ENCODE measurements at regions not wholly inside any gene's neighbourhood (a gene's known extent, or its start where the extent isn't known, plus 50 kb on each side); places are given as distances from the start of the nearest gene placed in this dataset.

GRCh38 chr7:90111-91063 lies 102.0 kb upstream of the FAM20C start:
- TF ChIP-seq POLR2AphosphoS5 (IDR thresholded peaks at IDR 0.05; ENCODE audit: low read depth, low read length) (no peak), CTCF (IDR thresholded peaks at IDR 0.05) (no peak), RAD21 (IDR thresholded peaks at IDR 0.05; ENCODE audit: low read length) (no peak)
